ENCODE measurements at regions not wholly inside any gene's neighbourhood (a gene's known extent, or its start where the extent isn't known, plus 50 kb on each side); places are given as distances from the start of the nearest gene placed in this dataset.

DNA sequence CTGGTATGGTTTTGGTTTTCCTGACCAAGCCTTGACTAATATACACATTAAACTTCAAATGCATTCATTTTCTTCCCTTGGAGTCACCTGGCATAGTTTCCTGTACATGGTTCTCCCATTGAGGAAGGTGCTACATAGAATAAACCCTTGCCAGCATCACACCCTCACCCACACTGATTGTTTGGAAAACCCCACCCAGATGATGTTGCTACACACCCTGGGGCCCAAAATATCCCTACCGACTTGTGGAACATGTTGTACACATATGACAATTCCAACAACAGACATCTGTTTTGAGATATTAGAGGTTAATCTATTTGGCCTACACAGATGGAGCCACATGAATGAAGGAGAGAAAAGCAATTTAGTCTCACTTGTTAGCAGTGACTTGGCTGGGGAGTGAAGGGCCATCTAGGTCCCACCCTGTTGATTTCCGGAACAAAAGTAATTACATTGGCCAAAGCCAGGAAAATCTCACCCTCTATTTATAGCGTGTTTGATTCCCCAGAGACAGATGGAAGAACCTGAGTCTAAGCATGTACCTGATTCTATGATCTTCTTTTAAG, 606.0 kb upstream of the BTBD3 start:
- in situ Hi-C loops (cut with HindIII; ENCODE audit: low sequenced_read_pairs): no loop called here
- no peak for DNase-seq (ENCODE audit: low read depth, low spot score)
- TF ChIP-seq, protein P1, sequence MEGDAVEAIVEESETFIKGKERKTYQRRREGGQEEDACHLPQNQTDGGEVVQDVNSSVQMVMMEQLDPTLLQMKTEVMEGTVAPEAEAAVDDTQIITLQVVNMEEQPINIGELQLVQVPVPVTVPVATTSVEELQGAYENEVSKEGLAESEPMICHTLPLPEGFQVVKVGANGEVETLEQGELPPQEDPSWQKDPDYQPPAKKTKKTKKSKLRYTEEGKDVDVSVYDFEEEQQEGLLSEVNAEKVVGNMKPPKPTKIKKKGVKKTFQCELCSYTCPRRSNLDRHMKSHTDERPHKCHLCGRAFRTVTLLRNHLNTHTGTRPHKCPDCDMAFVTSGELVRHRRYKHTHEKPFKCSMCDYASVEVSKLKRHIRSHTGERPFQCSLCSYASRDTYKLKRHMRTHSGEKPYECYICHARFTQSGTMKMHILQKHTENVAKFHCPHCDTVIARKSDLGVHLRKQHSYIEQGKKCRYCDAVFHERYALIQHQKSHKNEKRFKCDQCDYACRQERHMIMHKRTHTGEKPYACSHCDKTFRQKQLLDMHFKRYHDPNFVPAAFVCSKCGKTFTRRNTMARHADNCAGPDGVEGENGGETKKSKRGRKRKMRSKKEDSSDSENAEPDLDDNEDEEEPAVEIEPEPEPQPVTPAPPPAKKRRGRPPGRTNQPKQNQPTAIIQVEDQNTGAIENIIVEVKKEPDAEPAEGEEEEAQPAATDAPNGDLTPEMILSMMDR (IDR thresholded peaks at IDR 0.05; ENCODE audit: low read depth, low read length): no peak
- no peak overlapping the region for H3K4me3 ChIP-seq (ENCODE audit: low read depth, low read length)

DNA sequence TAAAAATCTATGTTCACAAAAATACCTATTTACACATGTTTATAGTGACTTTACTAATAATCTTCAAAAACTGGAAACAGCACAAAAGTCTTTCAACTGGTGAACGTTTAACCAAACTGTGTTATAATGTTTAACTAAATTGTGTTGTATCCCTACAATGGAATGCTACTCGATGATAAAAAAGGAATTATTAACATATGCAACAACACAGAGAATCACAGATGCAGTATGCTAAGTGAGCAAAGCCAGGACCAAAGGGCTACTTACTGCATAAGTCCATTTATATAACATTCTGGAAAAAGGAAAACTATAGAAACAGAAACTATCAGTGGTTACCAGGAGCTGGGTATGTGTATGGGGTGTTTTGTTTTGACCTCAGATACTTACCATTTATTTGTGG, 602.2 kb upstream of the BTBD3 start:
- no peak overlapping the region for H3K4me3 ChIP-seq (ENCODE audit: low read depth, low read length)
- no peak for DNase-seq (ENCODE audit: low read depth, low spot score)
- in situ Hi-C loops (cut with HindIII; ENCODE audit: low sequenced_read_pairs): no loop called here
- TF ChIP-seq, protein P1 (IDR thresholded peaks at IDR 0.05; ENCODE audit: low read depth, low read length): no peak

DNA sequence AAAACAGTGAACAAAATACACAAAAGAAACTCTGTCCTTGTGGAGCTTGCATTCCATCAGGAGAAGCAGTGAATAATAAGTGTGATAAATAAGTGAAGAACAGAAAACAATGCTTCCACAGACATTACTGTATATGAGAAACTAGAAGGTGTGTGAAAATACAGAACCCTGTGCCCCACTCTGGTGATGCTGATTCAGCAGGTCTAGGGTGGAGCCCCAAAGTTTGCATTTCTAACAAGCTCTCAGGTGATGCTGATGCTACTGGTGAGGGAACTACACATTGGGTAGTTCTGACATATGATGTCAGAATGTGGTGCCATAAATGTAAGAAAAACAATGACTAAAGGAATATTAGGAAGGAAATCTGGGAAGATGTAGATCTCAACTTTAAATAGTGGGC, 601.4 kb upstream of the BTBD3 start:
- no peak for DNase-seq (ENCODE audit: low read depth, low spot score)
- in situ Hi-C loops (cut with HindIII; ENCODE audit: low sequenced_read_pairs): no loop called here
- H3K4me3 ChIP-seq (ENCODE audit: low read depth, low read length): no peak overlapping the region
- TF ChIP-seq, protein P1 (IDR thresholded peaks at IDR 0.05; ENCODE audit: low read depth, low read length): no peak

DNA sequence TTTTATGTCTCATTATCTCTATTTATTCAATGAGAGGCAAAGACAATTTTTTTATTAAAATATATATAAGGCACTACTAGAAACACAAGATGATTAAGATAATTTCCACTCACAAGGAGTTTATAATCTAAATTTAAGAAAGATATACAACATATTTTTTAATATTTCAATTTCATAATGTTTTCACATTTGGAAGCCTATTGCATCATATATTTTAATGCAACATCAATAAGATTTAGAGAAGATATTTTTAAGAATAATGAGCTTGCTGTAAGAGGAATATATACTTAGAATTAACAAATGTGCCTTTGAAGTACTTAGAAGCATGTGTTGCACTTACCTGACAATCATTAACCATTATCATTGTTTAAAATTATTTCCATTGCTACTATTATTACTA, 597.7 kb upstream of the BTBD3 start:
- no peak overlapping the region for H3K4me3 ChIP-seq (ENCODE audit: low read depth, low read length)
- DNase-seq (ENCODE audit: low read depth, low spot score): no peak
- in situ Hi-C loops (cut with HindIII; ENCODE audit: low sequenced_read_pairs): no loop called here
- TF ChIP-seq, protein P1 (IDR thresholded peaks at IDR 0.05; ENCODE audit: low read depth, low read length): no peak

DNA sequence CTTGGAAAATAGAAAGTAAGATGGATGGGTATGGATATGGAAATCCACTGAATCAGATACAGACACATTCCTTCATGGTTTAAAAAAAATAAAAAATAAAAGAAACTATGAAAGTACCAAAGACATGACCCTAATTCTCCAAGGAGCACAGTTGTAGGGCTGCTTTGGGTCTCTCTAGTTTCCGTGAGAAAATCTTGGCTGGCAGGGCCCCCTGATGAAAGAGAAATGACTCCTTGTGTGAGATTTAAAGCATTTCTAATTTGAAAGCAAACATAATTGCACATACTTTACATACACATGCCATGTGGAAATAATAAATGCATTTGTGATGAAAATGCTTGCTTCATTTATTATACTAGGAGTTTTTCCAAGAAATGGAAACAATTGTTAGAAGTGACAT, 593.9 kb upstream of the BTBD3 start:
- TF ChIP-seq, protein P1 (IDR thresholded peaks at IDR 0.05; ENCODE audit: low read depth, low read length): no peak
- no peak overlapping the region for H3K4me3 ChIP-seq (ENCODE audit: low read depth, low read length)
- in situ Hi-C loops (cut with HindIII; ENCODE audit: low sequenced_read_pairs): no loop called here
- DNase-seq (ENCODE audit: low read depth, low spot score): no peak

DNA sequence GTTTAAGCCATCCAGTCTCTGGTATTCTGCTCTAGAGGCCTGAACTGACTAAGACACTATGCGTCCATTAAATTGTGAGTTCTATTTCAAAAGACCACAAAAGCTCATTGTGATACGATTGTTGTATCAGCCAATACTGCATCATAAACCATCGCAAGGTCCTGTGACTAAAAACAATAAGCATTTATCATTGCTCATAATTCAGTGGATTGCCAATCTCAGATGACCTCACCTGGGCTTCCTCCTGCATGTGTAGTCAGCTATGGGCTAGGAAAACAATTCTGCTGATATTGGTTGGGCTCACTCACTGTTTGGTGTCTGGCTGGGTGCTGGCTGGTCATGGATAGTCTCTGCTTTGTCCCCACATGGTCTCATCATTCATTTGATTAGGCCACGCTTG, 592.7 kb upstream of the BTBD3 start:
- H3K4me3 ChIP-seq (ENCODE audit: low read depth, low read length): no peak overlapping the region
- DNase-seq (ENCODE audit: low read depth, low spot score): no peak
- in situ Hi-C loops (cut with HindIII; ENCODE audit: low sequenced_read_pairs): no loop called here
- TF ChIP-seq, protein P1 (IDR thresholded peaks at IDR 0.05; ENCODE audit: low read depth, low read length): no peak

DNA sequence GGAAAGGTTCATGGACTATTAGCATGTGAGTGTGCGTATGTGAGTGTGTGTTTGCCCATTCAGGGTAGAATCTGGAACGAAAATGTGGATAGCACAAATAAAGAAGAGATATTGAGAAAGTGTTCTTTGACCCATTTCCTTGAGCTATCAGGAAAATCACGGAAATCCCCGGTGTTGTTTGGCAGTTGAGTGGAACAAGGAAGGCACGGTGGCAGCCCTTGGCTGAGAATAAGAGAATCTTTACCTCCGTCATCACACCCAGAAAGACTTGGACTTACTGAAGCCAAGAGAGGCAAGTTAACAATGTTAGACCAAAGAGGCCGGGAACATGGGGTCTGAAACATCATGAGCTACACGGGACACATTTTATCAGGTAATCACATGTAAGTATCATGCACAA, 588.9 kb upstream of the BTBD3 start:
- TF ChIP-seq, protein P1 (IDR thresholded peaks at IDR 0.05; ENCODE audit: low read depth, low read length): no peak
- DNase-seq (ENCODE audit: low read depth, low spot score): no peak
- in situ Hi-C loops (cut with HindIII; ENCODE audit: low sequenced_read_pairs): no loop called here
- H3K4me3 ChIP-seq (ENCODE audit: low read depth, low read length): no peak overlapping the region

All from astrocyte of the spinal cord (primary cell).